OCI-LY7 (cell line): ENCODE measurements at regions not wholly inside any gene's neighbourhood (a gene's known extent, or its start where the extent isn't known, plus 50 kb on each side); places are given as distances from the start of the nearest gene placed in this dataset.

Experiments
- BruUV-seq: library from RNA; stranded (reverse); fragments of 400-500 nt; replicated peaks from 2 replicates; lab custom pipeline; 2021; lab: Mats Ljungman, UMichigan
- CTCF ChIA-PET: fragments of 300-600 bp; sonication (Branson Sonifier 250); formaldehyde crosslinking; loops from one replicate; lab custom pipeline; 2022; ENCODE audit warnings: antibody characterized with exemption; ENCODE audit not compliant: unreplicated experiment; lab: Charles Lee
- POLR2A ChIA-PET: fragments of 300-600 bp; sonication (Branson Sonifier 250); formaldehyde crosslinking; loops from one replicate; lab custom pipeline; 2022; ENCODE audit warnings: antibody characterized with exemption; lab: Charles Lee
- DNase-seq: peaks from one replicate; pipeline ENCODE4 v3.0.0-alpha.2; 2015; ENCODE audit warnings: low spot score
- H2AFZ ChIP-seq: fragments of 200-600 bp; sonication (generic), shearing (Covaris generic); 2 replicates; pipeline ENCODE4 v1.6.1; 2014; ENCODE audit warnings: mild to moderate bottlenecking, antibody characterized with exemption, low read length, moderate library complexity
- H3K27ac ChIP-seq: fragments of 200-600 bp; sonication (generic); 2 replicates; pipeline ENCODE4 v1.5.1; 2014; ENCODE audit warnings: mixed run types, low read depth, mild to moderate bottlenecking, moderate library complexity, low read length, inconsistent platforms; ENCODE audit not compliant: poor library complexity, severe bottlenecking
- H3K36me3 ChIP-seq: fragments of 200-600 bp; sonication (generic); 2 replicates; pipeline ENCODE4 v1.6.1; 2014; ENCODE audit warnings: mild to moderate bottlenecking, antibody characterized with exemption, low read length, moderate library complexity, mixed read lengths; ENCODE audit not compliant: insufficient read depth
- H3K4me1 ChIP-seq: fragments of 200-600 bp; sonication (generic); 2 replicates; pipeline ENCODE4 v1.5.1; 2014; ENCODE audit warnings: mild to moderate bottlenecking, low read length; ENCODE audit not compliant: insufficient read depth, poor library complexity, severe bottlenecking
- H3K4me2 ChIP-seq: fragments of 200-600 bp; sonication (generic); 2 replicates; pipeline ENCODE4 v1.6.1; 2014; ENCODE audit warnings: mild to moderate bottlenecking, low read length
- H3K4me3 ChIP-seq: fragments of 200-600 bp; sonication (generic); 2 replicates; pipeline ENCODE4 v1.5.1; 2014; ENCODE audit warnings: mild to moderate bottlenecking, low read depth, low read length; ENCODE audit not compliant: poor library complexity, severe bottlenecking
- H3K79me2 ChIP-seq: fragments of 200-600 bp; sonication (generic); 2 replicates; pipeline ENCODE4 v1.6.1; 2016; ENCODE audit warnings: low read depth, mild to moderate bottlenecking, low read length, moderate library complexity, mixed read lengths; ENCODE audit not compliant: insufficient read depth
- H3K9me2 ChIP-seq: fragments of 200-600 bp; sonication (generic); 2 replicates; pipeline ENCODE4 v1.6.1; 2016; ENCODE audit warnings: mild to moderate bottlenecking, low read length, mixed read lengths; ENCODE audit not compliant: insufficient read depth
- H3K9me3 ChIP-seq: fragments of 200-600 bp; sonication (generic); 2 replicates; pipeline ENCODE4 v1.6.1; 2014; ENCODE audit warnings: mild to moderate bottlenecking, mixed run types, low read length, mixed read lengths
- H4K20me1 ChIP-seq: fragments of 200-600 bp; sonication (generic); 2 replicates; pipeline ENCODE4 v1.6.1; 2014; ENCODE audit warnings: mild to moderate bottlenecking, antibody characterized with exemption, low read length, moderate library complexity, mixed read lengths; ENCODE audit not compliant: insufficient read depth
- EZH2phosphoT487 ChIP-seq: fragments of 200-600 bp; sonication (generic); IDR thresholded peaks from 2 replicates; pipeline ENCODE4 v1.6.1; 2018; ENCODE audit warnings: low read depth, borderline replicate concordance, mild to moderate bottlenecking, mixed run types, antibody characterized with exemption, low read length, moderate library complexity, mixed read lengths
- intact Hi-C: fragments of 100-400 bp; cut with micrococcal nuclease; formaldehyde crosslinking; loops from one replicate; pipeline ENCODE4 v1.10.0; 2022; ENCODE audit not compliant: unreplicated experiment
- TF ChIP-seq, protein P1 (sequence below): fragments of 200-600 bp; sonication (generic); conservative IDR thresholded peaks from 2 replicates; pipeline ENCODE4 v1.5.1; 2014; ENCODE audit warnings: mild to moderate bottlenecking, antibody characterized with exemption, low read length, moderate library complexity, mixed read lengths

GRCh38 chr2:215500466-215500865 is 64.6 kb upstream of the FN1 start:
- CTCF ChIA-PET: no interaction called here

DNA sequence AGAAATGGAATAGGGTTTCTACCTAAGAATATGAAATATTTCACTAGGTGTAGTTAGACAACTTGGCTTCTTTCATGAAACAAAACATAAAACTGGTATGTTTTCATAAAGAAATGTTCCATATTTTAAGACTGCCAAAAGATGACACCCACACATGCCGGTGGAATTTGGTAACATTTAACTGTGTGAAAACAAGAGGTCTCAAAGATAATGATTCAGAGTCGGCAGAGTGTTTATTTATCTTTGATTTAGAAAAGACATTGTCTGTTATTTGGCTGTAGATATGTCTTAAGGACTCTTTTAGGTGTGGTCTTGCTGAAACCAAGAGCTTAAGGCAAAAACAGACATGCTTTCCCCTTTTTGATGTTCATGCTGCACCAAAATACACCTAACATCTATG is 63.5 kb upstream of the FN1 start:
- Histone ChIP-seq H3K9me3 (no peaks in the 10 kb centered on the region), H3K4me3 (no peak overlapping the region), H3K9me2 (0 out of 2 replicates have a peak, but pooled peaks cover 3% of the 10 kb centered on the region), H4K20me1 (no peaks in the 10 kb centered on the region), H3K4me2 (no peak overlapping the region), H2AFZ (no peak overlapping the region), H3K27ac (no peak overlapping the region), H3K36me3 (no peaks in the 10 kb centered on the region), H3K79me2 (no peaks in the 10 kb centered on the region), H3K4me1 (no peaks in the 10 kb centered on the region)
- TF ChIP-seq, protein P1, sequence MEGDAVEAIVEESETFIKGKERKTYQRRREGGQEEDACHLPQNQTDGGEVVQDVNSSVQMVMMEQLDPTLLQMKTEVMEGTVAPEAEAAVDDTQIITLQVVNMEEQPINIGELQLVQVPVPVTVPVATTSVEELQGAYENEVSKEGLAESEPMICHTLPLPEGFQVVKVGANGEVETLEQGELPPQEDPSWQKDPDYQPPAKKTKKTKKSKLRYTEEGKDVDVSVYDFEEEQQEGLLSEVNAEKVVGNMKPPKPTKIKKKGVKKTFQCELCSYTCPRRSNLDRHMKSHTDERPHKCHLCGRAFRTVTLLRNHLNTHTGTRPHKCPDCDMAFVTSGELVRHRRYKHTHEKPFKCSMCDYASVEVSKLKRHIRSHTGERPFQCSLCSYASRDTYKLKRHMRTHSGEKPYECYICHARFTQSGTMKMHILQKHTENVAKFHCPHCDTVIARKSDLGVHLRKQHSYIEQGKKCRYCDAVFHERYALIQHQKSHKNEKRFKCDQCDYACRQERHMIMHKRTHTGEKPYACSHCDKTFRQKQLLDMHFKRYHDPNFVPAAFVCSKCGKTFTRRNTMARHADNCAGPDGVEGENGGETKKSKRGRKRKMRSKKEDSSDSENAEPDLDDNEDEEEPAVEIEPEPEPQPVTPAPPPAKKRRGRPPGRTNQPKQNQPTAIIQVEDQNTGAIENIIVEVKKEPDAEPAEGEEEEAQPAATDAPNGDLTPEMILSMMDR: no peak
- no peak for TF ChIP-seq EZH2phosphoT487
- POLR2A ChIA-PET: interaction anchor here (0.5 kb wide), 1 partner anchor 79 kb away, joined by 3 read pairs; no protein-coding TSS in a partner anchor
- CTCF ChIA-PET: no interaction called here
- intact Hi-C loops: no loop called here
- no TSS peak for BruUV-seq
- no peak for DNase-seq

More at GRCh38 chr2:215500466-215500865, 64.6 kb upstream of the FN1 start:
- Histone ChIP-seq H3K4me3 (no peak overlapping the region), H3K9me3 (no peaks in the 10 kb centered on the region), H3K36me3 (no peaks in the 10 kb centered on the region), H3K27ac (no peak overlapping the region), H3K4me1 (no peaks in the 10 kb centered on the region), H3K9me2 (0 out of 2 replicates have a peak, but pooled peaks cover 3% of the 10 kb centered on the region), H3K4me2 (no peak overlapping the region), H2AFZ (no peak overlapping the region), H3K79me2 (no peaks in the 10 kb centered on the region), H4K20me1 (no peaks in the 10 kb centered on the region)
- POLR2A ChIA-PET: no interaction called here
- no TSS peak for BruUV-seq
- no peak for TF ChIP-seq EZH2phosphoT487
- TF ChIP-seq, protein P1: no peak
- intact Hi-C loops: no loop called here
- DNase-seq: no peak

- Histone ChIP-seq H3K9me2 (no peaks in the 10 kb centered on the region), H3K27ac (no peak overlapping the region), H2AFZ (no peak overlapping the region), H3K79me2 (no peaks in the 10 kb centered on the region), H3K36me3 (no peaks in the 10 kb centered on the region), H3K4me3 (no peak overlapping the region), H4K20me1 (no peaks in the 10 kb centered on the region), H3K9me3 (no peaks in the 10 kb centered on the region), H3K4me1 (no peaks in the 10 kb centered on the region), H3K4me2 (no peak overlapping the region)
- intact Hi-C loops: no loop called here
- no peak for DNase-seq
- TF ChIP-seq, protein P1: no peak
- no peak for TF ChIP-seq EZH2phosphoT487
- no TSS peak for BruUV-seq
- ChIA-PET CTCF (no interaction called here), POLR2A (no interaction called here)
Observed at GRCh38 chr2:215498431-215498830, 62.6 kb upstream of the FN1 start.
